Lower leg skin (tissue), 4 donors: ENCODE measurements at regions not wholly inside any gene's neighbourhood (a gene's known extent, or its start where the extent isn't known, plus 50 kb on each side); places are given as distances from the start of the nearest gene placed in this dataset.

Source experiments
- DNase-seq, 2 donors: peaks; one replicate each; pipeline ENCODE4 v3.0.0-alpha.2; 2019; ENCODE audit warnings: low spot score in 2 of 2
- H3K4me3 ChIP-seq: fragments of 200-600 bp; sonication (generic); 2 replicates; pipeline ENCODE4 v1.5.1; 2017; ENCODE audit warnings: mild to moderate bottlenecking, low read depth; ENCODE audit not compliant: poor library complexity, severe bottlenecking
- CTCF ChIP-seq, 3 donors: fragments of 450-650 bp; IDR thresholded peaks; one replicate each; pipeline ENCODE4 v1.5.1; 2016; ENCODE audit warnings: antibody characterized with exemption in 3 of 3, mild to moderate bottlenecking in 3 of 3, moderate library complexity in 2 of 3
- POLR2A ChIP-seq, 2 donors: fragments of 450-650 bp; IDR thresholded peaks; one replicate each; pipeline ENCODE4 v1.6.1; 2016 to 2017; ENCODE audit warnings: antibody characterized with exemption in 2 of 2, mild to moderate bottlenecking in 1 of 2, moderate library complexity in 1 of 2
- WGBS, 2 donors: methylation state at CpG; one replicate each; pipeline ENCODE4 v1.1.5; 2018; 5-methylcytosine and 5-hydroxymethylcytosine counted together
- intact Hi-C: fragments of 100-400 bp; cut with DNase I; formaldehyde crosslinking; loops from one replicate; pipeline ENCODE4 v1.15.0; 2023; ENCODE audit warnings: low total_unique reads

- DNase-seq, result no peak
- 30 to 34% methylated on average over 6 of the region's 6 CpGs for WGBS, 2 donors
- intact Hi-C loops, result no loop called here
- TF ChIP-seq CTCF (IDR thresholded peaks at IDR 0.05) (no peak), POLR2A (IDR thresholded peaks at IDR 0.05) (no peak)
- H3K4me3 ChIP-seq, result no peak overlapping the region
Measured at GRCh38 chr5:12237837-12238575, 333.8 kb upstream of the CTNND2 start.

GRCh38 chr5:12230659-12231058 lies 326.4 kb upstream of the CTNND2 start:
- no peak overlapping the region for H3K4me3 ChIP-seq
- intact Hi-C loops, result no loop called here
- 78 to 80% methylated on average over 9 of the region's 9 CpGs for WGBS, 2 donors
- no peak for DNase-seq
- TF ChIP-seq CTCF (IDR thresholded peaks at IDR 0.05), result no peak

GRCh38 chr5:12217039-12217438 lies 312.8 kb upstream of the CTNND2 start:
- no peak for DNase-seq
- intact Hi-C loops, result no loop called here
- TF ChIP-seq POLR2A (IDR thresholded peaks at IDR 0.05) (no peak), CTCF (IDR thresholded peaks at IDR 0.05) (no peak)
- WGBS, 2 donors, result 64 to 88% methylated on average over 2 of the region's 2 CpGs
- H3K4me3 ChIP-seq, result no peak overlapping the region

DNA sequence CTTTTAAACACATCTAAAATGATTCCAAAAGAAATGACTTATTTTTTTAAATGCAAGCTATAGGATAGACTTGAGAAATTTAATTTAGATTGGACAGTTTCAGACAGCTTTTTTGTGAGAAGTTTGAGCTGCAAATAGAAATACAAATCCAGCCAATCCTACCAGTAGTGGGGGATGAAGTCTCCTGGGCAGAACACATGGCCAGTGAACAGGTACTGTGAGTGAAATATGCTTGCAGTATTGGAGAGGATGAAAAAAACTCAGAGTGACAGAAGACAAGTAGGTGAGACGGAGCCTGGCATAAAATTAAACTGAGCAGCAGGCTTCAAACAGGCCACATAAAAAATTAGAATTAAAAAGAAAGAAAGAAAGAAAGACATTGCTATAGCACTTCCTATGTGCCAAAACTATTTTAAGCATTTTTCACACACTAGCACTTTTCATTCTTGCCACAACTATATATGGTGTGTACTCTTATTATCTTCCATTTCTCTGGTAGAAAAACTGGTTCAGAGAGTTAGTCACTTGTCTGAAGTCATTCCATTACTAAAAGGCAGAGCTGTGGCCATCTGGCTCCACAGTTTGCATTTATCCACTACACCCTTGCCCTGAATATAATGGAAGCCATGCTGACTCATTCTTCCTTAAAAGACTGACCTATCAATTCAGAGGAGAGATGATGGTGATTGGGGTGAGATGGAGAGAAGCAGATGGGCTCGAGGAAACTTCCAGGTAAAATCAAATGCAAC lies 310.2 kb upstream of the CTNND2 start:
- intact Hi-C loops, result no loop called here
- TF ChIP-seq CTCF (IDR thresholded peaks at IDR 0.05), result no peak
- no peak for TF ChIP-seq POLR2A (IDR thresholded peaks at IDR 0.05)
- WGBS, 2 donors, result 68 to 69% methylated on average over 2 of the region's 2 CpGs
- DNase-seq, result no peak
- H3K4me3 ChIP-seq, result no peak overlapping the region

DNA sequence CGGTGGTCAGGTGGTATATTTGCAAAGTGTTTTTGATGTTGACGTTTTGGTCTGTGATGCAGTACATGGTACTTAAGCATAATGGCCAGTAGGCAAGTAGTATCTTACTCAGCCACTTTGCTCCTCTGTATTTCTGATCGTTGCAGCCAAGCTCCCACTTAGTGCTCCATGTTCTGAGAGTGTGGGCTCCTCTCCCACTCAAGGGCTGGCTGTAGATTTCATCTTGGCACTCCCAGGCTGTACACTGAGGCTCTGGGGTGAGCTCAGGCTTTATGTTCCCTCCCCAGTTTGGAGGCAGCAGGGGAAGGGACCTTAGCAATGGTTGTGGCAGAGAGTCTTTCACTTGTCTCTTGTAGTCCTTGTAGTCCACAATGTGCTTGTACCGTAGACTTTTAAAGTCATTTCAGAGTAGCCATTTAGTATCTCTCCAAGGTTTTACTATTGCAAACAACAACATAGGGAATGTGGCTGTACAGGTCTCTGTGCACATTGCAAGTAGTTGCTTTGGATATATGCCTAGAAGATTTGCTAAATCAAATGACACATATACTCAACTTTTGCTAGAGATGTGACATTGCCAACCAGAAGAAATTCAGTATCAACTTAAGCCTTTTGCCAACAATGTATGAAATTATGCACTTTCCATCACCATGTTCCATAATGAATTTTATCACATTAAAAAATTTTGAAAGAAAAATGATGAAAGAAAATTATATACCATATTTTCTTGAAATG lies 304.3 kb upstream of the CTNND2 start:
- DNase-seq, result no peak
- no peak overlapping the region for H3K4me3 ChIP-seq
- TF ChIP-seq POLR2A (IDR thresholded peaks at IDR 0.05) (no peak), CTCF (IDR thresholded peaks at IDR 0.05) (no peak)
- 76 to 80% methylated on average over 4 of the region's 4 CpGs for WGBS, 2 donors
- intact Hi-C loops, result no loop called here
